Pancreas (tissue), 10 donors: ENCODE measurements at regions not wholly inside any gene's neighbourhood (a gene's known extent, or its start where the extent isn't known, plus 50 kb on each side); places are given as distances from the start of the nearest gene placed in this dataset.

ENCODE experiments used
- ATAC-seq, 4 donors: fragments of 200-7000 bp; cut with Tn5 transposase; one replicate each; pipeline versions ENCODE4 v1.8.0 to v1.9.1; 2020; ENCODE audit warnings: mild to moderate bottlenecking in 4 of 4, moderate library complexity in 4 of 4
- DNase-seq, 6 donors: peaks; one replicate each; pipeline ENCODE4 v3.0.0-alpha.2; 2020
- FAIRE-seq: peaks from 2 replicates; lab custom pipeline; 2012; peaks lifted over from hg19 to GRCh38; lab: Jason Lieb, UNC
- H3K27ac ChIP-seq, 4 donors: fragments of 200-600 bp; sonication (generic); 1 replicate in 3 of 4; 2 replicates in 1 of 4; pipeline versions ENCODE4 v1.5.0 to v1.8.0; 2020
- H3K27me3 ChIP-seq, 4 donors: fragments of 200-600 bp; one replicate each; pipeline ENCODE4 v1.8.0; 2021
- H3K36me3 ChIP-seq, 3 donors: fragments of 200-600 bp; sonication (generic) in 1 of 3; one replicate each; pipeline versions ENCODE4 v1.5.0 to v1.8.0; 2020 to 2021
- H3K4me1 ChIP-seq, 3 donors: fragments of 200-600 bp; one replicate each; pipeline ENCODE4 v1.8.0; 2021
- H3K4me3 ChIP-seq, 4 donors: fragments of 200-600 bp; sonication (generic) in 2 of 4; one replicate each; pipeline versions ENCODE4 v1.5.0 to v1.8.0; 2020 to 2021
- H3K9me3 ChIP-seq, 4 donors: fragments of 200-600 bp; one replicate each; pipeline ENCODE4 v1.8.0; 2021
- CTCF ChIP-seq, 4 donors: fragments of 200-600 bp; sonication (generic) in 3 of 4; IDR thresholded peaks; one replicate each; pipeline versions ENCODE4 v1.5.0 to v1.8.0; 2021; ENCODE audit warnings: antibody characterized with exemption in 4 of 4
- WGBS, 2 donors: extraction: QIAGEN DNeasy Blood & Tissue Kit; methylation state at CpG; one replicate each; pipeline ENCODE4 v1.1.7; 2013; 5-methylcytosine and 5-hydroxymethylcytosine counted together
- intact Hi-C, 3 donors: fragments of 100-400 bp; cut with DNase I; formaldehyde crosslinking; loops; one replicate each; pipeline versions ENCODE4 v1.11.1 to v1.14.2; 2022
- donor health status: healthy with polysubstance abuse.
- donor health status: DM: no; HTN: no; CAD: no; lungs with moderate emphysema.
- donor health status: DM: no; HTN: no; CAD: no.
- donor health status: control.
- donor health status: control.
- donor health status: Bipolar disorder and iron deficiency.
- donor health status: DM: yes; HTN: yes; CAD: no.
- donor health status: DM: no; HTN: no; CAD: no.
- donor health status: DM: no; HTN: no; CAD: no.
- donor health status: DM: yes; HTN: yes; CAD: no.

DNA sequence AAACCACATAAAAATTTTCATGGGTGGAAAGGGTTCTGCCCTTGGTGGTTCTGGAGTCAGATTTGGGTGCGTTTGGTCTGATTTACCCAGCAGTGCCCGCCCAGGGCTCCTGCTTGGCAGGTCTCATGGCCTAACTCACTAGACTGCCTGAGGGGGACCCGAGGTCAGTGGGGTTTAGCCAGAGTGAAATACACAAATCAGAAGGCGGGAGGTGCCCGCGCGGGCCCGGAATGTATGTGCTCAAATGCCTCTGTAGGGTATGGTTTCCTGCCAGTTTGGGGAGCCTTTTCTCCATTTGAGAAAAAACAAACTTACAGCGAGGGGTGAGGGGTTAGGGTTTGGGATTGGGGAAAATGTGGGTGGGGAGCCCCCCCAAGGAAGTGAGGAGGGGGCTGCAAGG, 70.9 kb upstream of the POLG start:
- no peak for FAIRE-seq
- Histone ChIP-seq H3K36me3 (no peaks in the 10 kb centered on the region), H3K9me3 (no peaks in the 10 kb centered on the region), H3K27ac (no peak overlapping the region), H3K4me3 (no peak overlapping the region), H3K4me1 (peaks cover 0 to 17% (median 10%) of the 10 kb centered on the region in 3 donors), H3K27me3 (peaks cover 0 to 55% (median 16%) of the 10 kb centered on the region in 4 donors)
- no peak for DNase-seq
- no peak for ATAC-seq
- intact Hi-C loops, result no loop called here
- WGBS, 2 donors, result 32% methylated on average over 9 of the region's 9 CpGs
- no peak for TF ChIP-seq CTCF (IDR thresholded peaks at IDR 0.05)

- no peak for ATAC-seq
- Histone ChIP-seq H3K9me3 (no peaks in the 10 kb centered on the region), H3K27me3 (peaks cover 4 to 58% (median 11%) of the 10 kb centered on the region in 4 donors), H3K36me3 (no peaks in the 10 kb centered on the region), H3K27ac (no peak overlapping the region), H3K4me1 (peaks cover 0 to 22% (median 10%) of the 10 kb centered on the region in 3 donors), H3K4me3 (no peak overlapping the region)
- 37 to 45% methylated on average over 3 of the region's 3 CpGs for WGBS, 2 donors
- no peak for DNase-seq
- no peak for FAIRE-seq
- intact Hi-C loops, result no loop called here
- TF ChIP-seq CTCF (IDR thresholded peaks at IDR 0.05), result no peak
Observed at GRCh38 chr15:89404023-89404422, 69.4 kb upstream of the POLG start.

DNA sequence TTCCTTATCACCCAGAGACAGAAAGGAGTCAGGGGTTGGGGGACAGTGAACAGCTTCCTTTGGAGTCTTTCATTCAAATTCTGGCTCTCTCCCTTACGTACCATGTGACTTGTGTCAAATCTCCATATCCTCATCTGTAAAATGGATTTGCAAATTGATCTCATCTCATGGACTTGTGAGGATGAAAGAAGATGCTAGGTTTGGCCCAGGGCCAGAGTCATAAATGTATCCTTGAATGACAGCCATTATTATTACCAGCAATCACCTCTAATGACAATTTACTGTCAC, 67.8 kb upstream of the POLG start:
- no peak overlapping the region for H3K4me3 ChIP-seq
- no peak for DNase-seq
- no peak for ATAC-seq
- no peaks in the 10 kb centered on the region for H3K9me3 ChIP-seq
- peaks cover 4 to 51% (median 11%) of the 10 kb centered on the region in 4 donors for H3K27me3 ChIP-seq
- no peak for FAIRE-seq
- no peak for TF ChIP-seq CTCF (IDR thresholded peaks at IDR 0.05)
- peaks cover 0 to 20% (median 8%) of the 10 kb centered on the region in 3 donors for H3K4me1 ChIP-seq
- WGBS, 2 donors, result 28 to 57% methylated on average over 1 of the region's 1 CpG
- intact Hi-C loops, result no loop called here
- H3K36me3 ChIP-seq, result no peaks in the 10 kb centered on the region
- no peak overlapping the region for H3K27ac ChIP-seq

- Histone ChIP-seq H3K4me3 (no peak overlapping the region), H3K27ac (no peak overlapping the region), H3K36me3 (no peaks in the 10 kb centered on the region), H3K27me3 (peaks cover under 1 to 46% (median 8%) of the 10 kb centered on the region in 4 donors), H3K9me3 (no peaks in the 10 kb centered on the region), H3K4me1 (peaks cover 0 to 14% (median 2%) of the 10 kb centered on the region in 3 donors)
- 27 to 32% methylated on average over 12 of the region's 12 CpGs for WGBS, 2 donors
- no peak for FAIRE-seq
- TF ChIP-seq CTCF (IDR thresholded peaks at IDR 0.05), result no peak
- intact Hi-C loops, result no loop called here
- DNase-seq, result no peak
- peak in 1 of 4 donors; percentile 17 for ATAC-seq
Observed at GRCh38 chr15:89401631-89402517, 67.2 kb upstream of the POLG start.
